ENCODE measurements at regions not wholly inside any gene's neighbourhood (a gene's known extent, or its start where the extent isn't known, plus 50 kb on each side); places are given as distances from the start of the nearest gene placed in this dataset.

- no TSS peak for BruUV-seq (replicated peaks)
- CTCF ChIA-PET: no interaction called here
- Histone ChIP-seq H3K36me3 (ENCODE audit: insufficient read depth, low read length, poor library complexity, severe bottlenecking) (no peaks in the 10 kb centered on the region), H3K27me3 (replicated peaks; ENCODE audit: insufficient read depth, low read depth, low read length, poor library complexity) (no peaks in the 10 kb centered on the region), H3K4me3 (ENCODE audit: low read depth, low read length, poor library complexity, severe bottlenecking) (no peak overlapping the region), H3K27ac (ENCODE audit: low read depth, low read length, poor library complexity, severe bottlenecking) (no peak overlapping the region), H3K9me3 (ENCODE audit: low read depth, low read length, poor library complexity, severe bottlenecking) (no peaks in the 10 kb centered on the region), H3K4me1 (ENCODE audit: insufficient read depth, low read length, poor library complexity, severe bottlenecking) (peaks cover 6% of the 10 kb centered on the region)
- intact Hi-C loops (cut with micrococcal nuclease; ENCODE audit: unreplicated experiment): no loop called here
- no peak for DNase-seq (ENCODE audit: low spot score)
- TF ChIP-seq CTCF (conservative IDR thresholded peaks at IDR 0.05; ENCODE audit: low read depth, low read length) (no peak), EZH2 (IDR thresholded peaks at IDR 0.05; ENCODE audit: borderline replicate concordance, low read depth, low read length, poor library complexity, severe bottlenecking) (no peak)
- POLR2A ChIA-PET (ENCODE audit: low non-redundant PET): no interaction called here
These were observed 153.9 kb downstream of the PCDH18 start for GRCh38 chr4:137378393-137378792.

GRCh38 chr4:137376312-137376711 lies 156.0 kb downstream of the PCDH18 start:
- Histone ChIP-seq H3K4me3 (ENCODE audit: low read depth, low read length, poor library complexity, severe bottlenecking) (no peak overlapping the region), H3K27ac (ENCODE audit: low read depth, low read length, poor library complexity, severe bottlenecking) (no peak overlapping the region), H3K9me3 (ENCODE audit: low read depth, low read length, poor library complexity, severe bottlenecking) (no peaks in the 10 kb centered on the region), H3K4me1 (ENCODE audit: insufficient read depth, low read length, poor library complexity, severe bottlenecking) (no peaks in the 10 kb centered on the region), H3K27me3 (replicated peaks; ENCODE audit: insufficient read depth, low read depth, low read length, poor library complexity) (no peaks in the 10 kb centered on the region), H3K36me3 (ENCODE audit: insufficient read depth, low read length, poor library complexity, severe bottlenecking) (no peaks in the 10 kb centered on the region)
- no TSS peak for BruUV-seq (replicated peaks)
- intact Hi-C loops (cut with micrococcal nuclease; ENCODE audit: unreplicated experiment): no loop called here
- TF ChIP-seq CTCF (conservative IDR thresholded peaks at IDR 0.05; ENCODE audit: low read depth, low read length) (no peak), EZH2 (IDR thresholded peaks at IDR 0.05; ENCODE audit: borderline replicate concordance, low read depth, low read length, poor library complexity, severe bottlenecking) (no peak)
- no peak for DNase-seq (ENCODE audit: low spot score)
- ChIA-PET POLR2A (ENCODE audit: low non-redundant PET) (no interaction called here), CTCF (no interaction called here)

- intact Hi-C loops (cut with micrococcal nuclease; ENCODE audit: unreplicated experiment): no loop called here
- CTCF ChIA-PET: no interaction called here
- H3K9me3 ChIP-seq (ENCODE audit: low read depth, low read length, poor library complexity, severe bottlenecking): no peaks in the 10 kb centered on the region
- no peaks in the 10 kb centered on the region for H3K27me3 ChIP-seq (replicated peaks; ENCODE audit: insufficient read depth, low read depth, low read length, poor library complexity)
- no peak for DNase-seq (ENCODE audit: low spot score)
- no peak for TF ChIP-seq EZH2 (IDR thresholded peaks at IDR 0.05; ENCODE audit: borderline replicate concordance, low read depth, low read length, poor library complexity, severe bottlenecking)
- TF ChIP-seq CTCF (conservative IDR thresholded peaks at IDR 0.05; ENCODE audit: low read depth, low read length): no peak
- H3K36me3 ChIP-seq (ENCODE audit: insufficient read depth, low read length, poor library complexity, severe bottlenecking): no peaks in the 10 kb centered on the region
- no TSS peak for BruUV-seq (replicated peaks)
- no peaks in the 10 kb centered on the region for H3K4me1 ChIP-seq (ENCODE audit: insufficient read depth, low read length, poor library complexity, severe bottlenecking)
- no peak overlapping the region for H3K4me3 ChIP-seq (ENCODE audit: low read depth, low read length, poor library complexity, severe bottlenecking)
- no peak overlapping the region for H3K27ac ChIP-seq (ENCODE audit: low read depth, low read length, poor library complexity, severe bottlenecking)
- POLR2A ChIA-PET (ENCODE audit: low non-redundant PET): interaction anchor here (0.6 kb wide), 1 partner anchor 381 kb away, joined by 3 read pairs; no protein-coding TSS in a partner anchor
These were observed 157.0 kb downstream of the PCDH18 start for GRCh38 chr4:137375111-137375850.

Measured in A673 (cell line).